GDM1 (cell line): ENCODE measurements at regions not wholly inside any gene's neighbourhood (a gene's known extent, or its start where the extent isn't known, plus 50 kb on each side); places are given as distances from the start of the nearest gene placed in this dataset.

ENCODE experiments used
- DNase-seq: peaks from one replicate; lab custom pipeline; 2025; lab: John Stamatoyannopoulos, UW

GRCh38 chr7:155216475-155217272 is 81.0 kb upstream of the INSIG1 start:
- DNase-seq: no peak

- no peak for DNase-seq
Observed at GRCh38 chr7:155217634-155218033, 80.0 kb upstream of the INSIG1 start.

GRCh38 chr7:155218276-155219153 is 79.2 kb upstream of the INSIG1 start:
- DNase-seq: no peak

- DNase-seq: no peak
Observed at GRCh38 chr7:155219154-155219531, 78.5 kb upstream of the INSIG1 start.

- no peak for DNase-seq
Observed at GRCh38 chr7:155219947-155220769, 77.5 kb upstream of the INSIG1 start.

GRCh38 chr7:155220903-155221302 is 76.8 kb upstream of the INSIG1 start:
- DNase-seq: no peak

GRCh38 chr7:155221547-155221946 is 76.1 kb upstream of the INSIG1 start:
- no peak for DNase-seq

- DNase-seq: no peak
Observed at GRCh38 chr7:155222061-155222460, 75.6 kb upstream of the INSIG1 start.

- no peak for DNase-seq
Observed at GRCh38 chr7:155222573-155222972, 75.1 kb upstream of the INSIG1 start.

- no peak for DNase-seq
Observed at GRCh38 chr7:155223021-155223420, 74.7 kb upstream of the INSIG1 start.

GRCh38 chr7:155223503-155223902 is 74.2 kb upstream of the INSIG1 start:
- DNase-seq: no peak

GRCh38 chr7:155224116-155224811 is 73.4 kb upstream of the INSIG1 start:
- DNase-seq: no peak

GRCh38 chr7:155225095-155225494 is 72.6 kb upstream of the INSIG1 start:
- no peak for DNase-seq

GRCh38 chr7:155225516-155225915 is 72.2 kb upstream of the INSIG1 start:
- no peak for DNase-seq

GRCh38 chr7:155226261-155227003 is 71.2 kb upstream of the INSIG1 start:
- DNase-seq: no peak

GRCh38 chr7:155227004-155227787 is 70.5 kb upstream of the INSIG1 start:
- DNase-seq: no peak

GRCh38 chr7:155227788-155228458 is 69.8 kb upstream of the INSIG1 start:
- DNase-seq: no peak

GRCh38 chr7:155228459-155228845 is 69.2 kb upstream of the INSIG1 start:
- DNase-seq: no peak

GRCh38 chr7:155228894-155229293 is 68.8 kb upstream of the INSIG1 start:
- DNase-seq: no peak
